ENCODE measurements at regions not wholly inside any gene's neighbourhood (a gene's known extent, or its start where the extent isn't known, plus 50 kb on each side); places are given as distances from the start of the nearest gene placed in this dataset.

DNA sequence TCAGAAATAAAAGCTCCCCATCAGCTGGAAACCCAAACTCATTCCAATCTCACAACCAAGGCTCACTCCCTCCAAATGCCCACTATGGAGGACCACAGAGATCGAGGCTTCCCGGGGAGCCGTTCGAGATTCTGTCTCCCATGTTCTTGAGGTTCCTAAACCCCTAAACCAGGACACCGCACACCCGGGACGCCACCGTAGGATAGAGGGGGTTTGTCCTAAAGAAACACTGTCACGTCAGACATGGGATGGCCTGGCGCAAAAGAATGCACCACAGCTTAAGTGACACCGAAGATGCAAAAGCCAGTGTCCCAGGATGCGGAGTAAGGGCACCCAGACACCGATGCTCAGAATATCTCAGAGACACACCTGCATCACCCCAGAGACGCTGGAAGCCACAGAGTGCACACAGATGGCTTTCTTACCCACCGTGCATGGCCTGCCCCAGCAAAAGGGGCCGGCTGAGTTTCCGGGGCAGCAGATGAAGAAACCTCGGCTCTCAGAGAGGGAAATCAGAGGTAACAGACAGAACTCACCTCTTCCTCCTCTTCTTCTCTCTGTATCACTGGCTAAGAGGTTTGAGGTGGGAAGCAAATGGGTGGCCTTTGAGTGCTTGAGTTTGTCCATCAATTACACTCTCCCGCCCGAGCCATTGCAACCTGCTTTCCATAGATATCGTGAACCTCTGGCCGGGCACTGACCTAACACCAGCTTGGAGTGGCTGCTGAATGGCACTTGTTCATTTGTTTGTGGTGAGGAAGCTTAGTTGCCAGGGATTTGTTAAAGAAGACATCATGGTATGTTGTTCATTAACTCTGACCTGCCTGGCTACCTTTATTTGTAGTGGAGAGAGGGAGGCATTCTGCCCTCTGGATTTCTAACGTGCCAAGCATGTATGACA is 65.1 kb upstream of the TNRC6C start:
- no peak for TF ChIP-seq CTCF (IDR thresholded peaks at IDR 0.05)
- no peak for TF ChIP-seq POLR2A (IDR thresholded peaks at IDR 0.05)
- TF ChIP-seq EP300 (IDR thresholded peaks at IDR 0.05) = no peak
